H1 (cell line): ENCODE measurements at regions not wholly inside any gene's neighbourhood (a gene's known extent, or its start where the extent isn't known, plus 50 kb on each side); places are given as distances from the start of the nearest gene placed in this dataset.

Source experiments
- CBX5 ChIP-seq: fragments of 300-800, 300-1000 bp; sonication (generic); IDR thresholded peaks from 2 replicates; pipeline ENCODE4 v1.7.1; 2016; ENCODE audit warnings: antibody characterized with exemption, low read length, low read depth
- KDM4A ChIP-seq: IDR thresholded peaks from one replicate; pipeline ENCODE4 v1.7.1; 2012; ENCODE audit warnings: low read depth, mild to moderate bottlenecking, moderate library complexity, low read length, inconsistent platforms; ENCODE audit not compliant: severe bottlenecking
- RBBP5 ChIP-seq: IDR thresholded peaks from 2 replicates; pipeline ENCODE4 v1.7.1; 2012; ENCODE audit warnings: low read depth, mild to moderate bottlenecking, inconsistent platforms, low read length, moderate library complexity, borderline replicate concordance
- SRF ChIP-seq: IDR thresholded peaks from 2 replicates; pipeline ENCODE4 v1.6.1; 2011; ENCODE audit warnings: mild to moderate bottlenecking, low read depth, low read length, moderate library complexity

DNA sequence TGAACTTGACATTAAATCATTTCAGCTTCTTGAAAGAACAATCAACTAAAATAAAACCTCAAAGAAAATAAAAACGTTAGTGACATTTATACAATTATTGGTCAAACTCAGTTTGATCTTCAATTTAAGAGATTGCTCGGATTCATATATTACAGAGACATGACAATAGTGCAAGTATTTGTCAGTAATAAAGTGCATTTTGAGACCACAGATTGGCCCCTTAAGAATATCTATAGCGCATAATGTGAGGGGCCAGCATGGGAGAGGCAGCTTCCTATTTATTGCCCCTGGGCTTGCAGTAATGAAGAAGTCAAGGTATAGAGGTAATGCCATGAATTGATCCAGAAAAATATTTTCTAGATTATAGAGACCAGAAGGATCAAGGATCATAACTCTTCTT, 552.3 kb downstream of the VRK1 start (continued):
- TF ChIP-seq SRF: no peak
- TF ChIP-seq CBX5: no peak
- no peak for TF ChIP-seq RBBP5
- TF ChIP-seq KDM4A: no peak
